ENCODE measurements at regions not wholly inside any gene's neighbourhood (a gene's known extent, or its start where the extent isn't known, plus 50 kb on each side); places are given as distances from the start of the nearest gene placed in this dataset.

DNA sequence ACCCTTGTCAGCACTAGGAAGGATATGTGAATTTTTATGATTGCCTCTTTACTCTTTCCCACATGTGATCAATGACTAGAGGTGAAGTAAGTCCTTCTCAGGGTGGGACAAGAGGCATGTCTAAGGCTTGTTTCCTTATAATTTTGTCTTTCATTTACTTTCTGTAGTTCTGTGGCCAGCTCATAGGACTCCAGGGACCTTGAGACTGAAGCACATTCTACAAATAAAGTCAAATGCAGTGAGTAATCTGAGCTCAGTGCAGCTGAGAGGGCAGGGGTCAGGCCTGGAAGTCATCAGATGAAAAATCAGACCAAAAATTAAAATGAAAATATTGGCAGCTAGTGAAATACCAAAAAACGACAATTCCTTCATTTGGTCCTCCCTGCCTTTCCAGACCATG, 424.7 kb upstream of the THBS1 start:
- Histone ChIP-seq H3K27me3 (replicated peaks; ENCODE audit: control insufficient read depth, insufficient read depth, low read length) (no peaks in the 10 kb centered on the region), H3K4me1 (peaks cover 20% of the 10 kb centered on the region), H3K4me3 (ENCODE audit: low read depth, low read length) (no peak overlapping the region), H3K9me3 (no peaks in the 10 kb centered on the region), H3K36me3 (ENCODE audit: control insufficient read depth, insufficient read depth, low read length) (no peaks in the 10 kb centered on the region)
- intact Hi-C loops (cut with micrococcal nuclease; ENCODE audit: unreplicated experiment): loop anchor here (10.0 kb wide), 3 partner anchors 281 to 451 kb away; no protein-coding TSS in a partner anchor
- no TSS peak for BruUV-seq (replicated peaks)
- H3K36me3 Mint-ChIP-seq (ENCODE audit: insufficient read depth, unreplicated experiment): no peaks in the 10 kb centered on the region
- no peaks in the 10 kb centered on the region for H3K9me3 Mint-ChIP-seq (ENCODE audit: unreplicated experiment)
- H3K27ac Mint-ChIP-seq (ENCODE audit: unreplicated experiment): no peak overlapping the region
- POLR2A ChIA-PET: no interaction called here
- CTCF ChIA-PET: interaction anchor here (0.7 kb wide), 1 partner anchor 49 kb away, joined by 4 read pairs; no protein-coding TSS in a partner anchor
- H3K27me3 Mint-ChIP-seq (ENCODE audit: insufficient read depth, unreplicated experiment): no peaks in the 10 kb centered on the region
- H3K4me1 Mint-ChIP-seq (ENCODE audit: low read depth, unreplicated experiment): peaks cover 6% of the 10 kb centered on the region
- no peak overlapping the region for H3K4me3 Mint-ChIP-seq (ENCODE audit: unreplicated experiment)
- DNase-seq: no peak
- TF ChIP-seq, protein P1, sequence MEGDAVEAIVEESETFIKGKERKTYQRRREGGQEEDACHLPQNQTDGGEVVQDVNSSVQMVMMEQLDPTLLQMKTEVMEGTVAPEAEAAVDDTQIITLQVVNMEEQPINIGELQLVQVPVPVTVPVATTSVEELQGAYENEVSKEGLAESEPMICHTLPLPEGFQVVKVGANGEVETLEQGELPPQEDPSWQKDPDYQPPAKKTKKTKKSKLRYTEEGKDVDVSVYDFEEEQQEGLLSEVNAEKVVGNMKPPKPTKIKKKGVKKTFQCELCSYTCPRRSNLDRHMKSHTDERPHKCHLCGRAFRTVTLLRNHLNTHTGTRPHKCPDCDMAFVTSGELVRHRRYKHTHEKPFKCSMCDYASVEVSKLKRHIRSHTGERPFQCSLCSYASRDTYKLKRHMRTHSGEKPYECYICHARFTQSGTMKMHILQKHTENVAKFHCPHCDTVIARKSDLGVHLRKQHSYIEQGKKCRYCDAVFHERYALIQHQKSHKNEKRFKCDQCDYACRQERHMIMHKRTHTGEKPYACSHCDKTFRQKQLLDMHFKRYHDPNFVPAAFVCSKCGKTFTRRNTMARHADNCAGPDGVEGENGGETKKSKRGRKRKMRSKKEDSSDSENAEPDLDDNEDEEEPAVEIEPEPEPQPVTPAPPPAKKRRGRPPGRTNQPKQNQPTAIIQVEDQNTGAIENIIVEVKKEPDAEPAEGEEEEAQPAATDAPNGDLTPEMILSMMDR (IDR thresholded peaks at IDR 0.05; ENCODE audit: insufficient read depth in 1 of 2, low read depth in 1 of 2, low read length in 1 of 2, severe bottlenecking in 1 of 2, unreplicated experiment in 1 of 2): no peak

DNA sequence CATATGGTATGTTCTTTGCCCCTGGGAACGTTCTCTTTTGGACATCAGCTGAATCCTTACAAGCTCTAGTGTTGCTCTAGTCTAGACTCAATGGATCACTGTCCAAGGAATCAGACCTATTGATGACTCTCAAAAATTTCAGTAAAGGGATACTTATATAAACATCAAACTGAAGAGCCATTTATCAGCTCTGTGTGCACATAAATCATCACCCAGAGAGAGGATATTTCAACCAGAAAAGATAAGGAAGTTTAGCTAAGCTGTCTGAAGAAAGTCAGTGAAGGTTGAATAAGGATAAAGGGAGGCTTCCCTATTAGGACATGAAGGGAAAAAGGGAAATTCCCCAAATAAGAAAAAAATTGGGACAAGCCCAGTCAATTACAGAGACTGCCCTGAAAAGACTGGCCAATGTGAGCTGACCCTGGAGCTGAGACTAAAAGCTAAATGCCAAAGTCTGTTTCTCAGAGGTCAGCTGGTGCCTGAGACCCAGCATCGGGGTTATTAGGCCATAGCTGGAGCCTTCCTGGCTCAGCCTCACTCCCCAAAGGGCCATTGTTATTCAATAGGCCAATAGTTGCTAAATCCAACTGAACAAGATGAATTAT, 424.1 kb upstream of the THBS1 start:
- Mint-ChIP-seq H3K36me3 (ENCODE audit: insufficient read depth, unreplicated experiment) (no peaks in the 10 kb centered on the region), H3K4me1 (ENCODE audit: low read depth, unreplicated experiment) (peaks cover 6% of the 10 kb centered on the region), H3K9me3 (ENCODE audit: unreplicated experiment) (peaks cover 4% of the 10 kb centered on the region), H3K27me3 (ENCODE audit: insufficient read depth, unreplicated experiment) (no peaks in the 10 kb centered on the region), H3K4me3 (ENCODE audit: unreplicated experiment) (no peak overlapping the region), H3K27ac (ENCODE audit: unreplicated experiment) (no peak overlapping the region)
- Histone ChIP-seq H3K27me3 (replicated peaks; ENCODE audit: control insufficient read depth, insufficient read depth, low read length) (no peaks in the 10 kb centered on the region), H3K4me3 (ENCODE audit: low read depth, low read length) (no peak overlapping the region), H3K36me3 (ENCODE audit: control insufficient read depth, insufficient read depth, low read length) (no peaks in the 10 kb centered on the region), H3K4me1 (peaks cover 20% of the 10 kb centered on the region), H3K9me3 (no peaks in the 10 kb centered on the region)
- POLR2A ChIA-PET: no interaction called here
- no TSS peak for BruUV-seq (replicated peaks)
- intact Hi-C loops (cut with micrococcal nuclease; ENCODE audit: unreplicated experiment): loop anchor here (10.0 kb wide), 3 partner anchors 282 to 452 kb away; no protein-coding TSS in a partner anchor
- CTCF ChIA-PET: no interaction called here
- DNase-seq: no peak
- TF ChIP-seq, protein P1 (IDR thresholded peaks at IDR 0.05; ENCODE audit: insufficient read depth in 1 of 2, low read depth in 1 of 2, low read length in 1 of 2, severe bottlenecking in 1 of 2, unreplicated experiment in 1 of 2): no peak

DNA sequence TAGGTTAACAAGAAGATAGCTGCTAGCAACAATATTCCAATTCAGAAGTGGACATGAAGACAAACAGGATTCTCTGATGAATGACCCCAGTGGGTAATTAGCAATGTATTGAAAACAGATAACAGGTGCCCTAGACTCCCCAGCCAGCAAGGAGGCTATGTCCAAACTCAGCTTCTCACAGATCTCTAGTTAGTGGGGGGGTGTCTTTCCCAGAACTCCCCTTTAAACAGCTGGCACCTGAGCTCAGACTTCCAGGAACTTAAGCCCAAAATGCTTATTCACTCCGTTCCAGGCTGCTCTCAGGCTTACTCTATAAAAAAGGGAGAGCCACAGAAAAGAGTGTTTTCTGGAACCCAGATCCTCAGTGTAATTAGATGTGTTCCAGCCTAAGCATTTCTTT, 423.0 kb upstream of the THBS1 start:
- Histone ChIP-seq H3K4me3 (ENCODE audit: low read depth, low read length) (no peak overlapping the region), H3K36me3 (ENCODE audit: control insufficient read depth, insufficient read depth, low read length) (no peaks in the 10 kb centered on the region), H3K27me3 (replicated peaks; ENCODE audit: control insufficient read depth, insufficient read depth, low read length) (no peaks in the 10 kb centered on the region), H3K9me3 (no peaks in the 10 kb centered on the region), H3K4me1 (peaks cover 20% of the 10 kb centered on the region)
- Mint-ChIP-seq H3K4me1 (ENCODE audit: low read depth, unreplicated experiment) (peaks cover 6% of the 10 kb centered on the region), H3K27me3 (ENCODE audit: insufficient read depth, unreplicated experiment) (no peaks in the 10 kb centered on the region), H3K27ac (ENCODE audit: unreplicated experiment) (no peak overlapping the region), H3K9me3 (ENCODE audit: unreplicated experiment) (peaks cover 15% of the 10 kb centered on the region), H3K36me3 (ENCODE audit: insufficient read depth, unreplicated experiment) (no peaks in the 10 kb centered on the region), H3K4me3 (ENCODE audit: unreplicated experiment) (no peak overlapping the region)
- ChIA-PET CTCF (no interaction called here), POLR2A (interaction anchor here (0.6 kb wide), 1 partner anchor 108 kb away, joined by 3 read pairs; no protein-coding TSS in a partner anchor)
- intact Hi-C loops (cut with micrococcal nuclease; ENCODE audit: unreplicated experiment): loop anchor here (10.0 kb wide), 3 partner anchors 283 to 453 kb away; no protein-coding TSS in a partner anchor
- TF ChIP-seq, protein P1 (IDR thresholded peaks at IDR 0.05; ENCODE audit: insufficient read depth in 1 of 2, low read depth in 1 of 2, low read length in 1 of 2, severe bottlenecking in 1 of 2, unreplicated experiment in 1 of 2): no peak
- DNase-seq: no peak
- BruUV-seq (replicated peaks): no TSS peak

Measured in Caco-2 (cell line).